GM23338 (cell line): ENCODE measurements at regions not wholly inside any gene's neighbourhood (a gene's known extent, or its start where the extent isn't known, plus 50 kb on each side); places are given as distances from the start of the nearest gene placed in this dataset.

Source experiments
- CREB1 ChIP-seq: fragments of 250-450 bp; sonication (Bioruptor Pico); IDR thresholded peaks from 2 replicates; pipeline ENCODE4 v1.5.0; 2020; ENCODE audit warnings: low read depth, mild to moderate bottlenecking, moderate library complexity
- CTCF ChIP-seq, 2 experiments: fragments of 200-600 bp in 1 of 2; sonication (generic) in 1 of 2; conservative IDR thresholded peaks; 2 replicates each; pipeline versions ENCODE4 v1.5.1 to v1.6.1; 2016 to 2017; ENCODE audit warnings: antibody characterized with exemption in 2 of 2, low read depth in 2 of 2, mild to moderate bottlenecking in 2 of 2, moderate library complexity in 1 of 2
- EZH2 ChIP-seq: fragments of 200-600 bp; sonication (generic); IDR thresholded peaks from one replicate; pipeline ENCODE4 v1.8.0; 2017; ENCODE audit warnings: antibody characterized with exemption, mild to moderate bottlenecking, low read depth; ENCODE audit not compliant: unreplicated experiment
- EZH2phosphoT487 ChIP-seq: fragments of 200-600 bp; sonication (generic); IDR thresholded peaks from one replicate; pipeline ENCODE4 v1.8.1; 2018; ENCODE audit warnings: antibody characterized with exemption; ENCODE audit not compliant: unreplicated experiment
- JUNB ChIP-seq: IDR thresholded peaks from one replicate; pipeline ENCODE4 v1.6.1; 2016; ENCODE audit warnings: antibody characterized with exemption; ENCODE audit not compliant: unreplicated experiment
- POLR2AphosphoS5 ChIP-seq: IDR thresholded peaks from 2 replicates; pipeline ENCODE4 v1.6.1; 2016; ENCODE audit warnings: antibody characterized with exemption, low read depth
- REST ChIP-seq: IDR thresholded peaks from one replicate; pipeline ENCODE4 v1.6.1; 2018; ENCODE audit warnings: antibody characterized with exemption; ENCODE audit not compliant: unreplicated experiment
- ZNF114 ChIP-seq: fragments of 250-450 bp; sonication (Bioruptor Pico); IDR thresholded peaks from 2 replicates; pipeline ENCODE4 v1.5.0; 2020; ENCODE audit warnings: mild to moderate bottlenecking, moderate library complexity

- TF ChIP-seq CTCF (conservative IDR thresholded peaks at IDR 0.05; ENCODE audit: low read depth in 2 of 2) = no peak
- no peak for TF ChIP-seq POLR2AphosphoS5
- TF ChIP-seq REST = no peak
- no peak for TF ChIP-seq ZNF114
- no peak for TF ChIP-seq EZH2phosphoT487
- no peak for TF ChIP-seq JUNB
- TF ChIP-seq CREB1 (CRISPR knock-in tag) = no peak
- no peak for TF ChIP-seq EZH2
Observed at GRCh38 chr1:232575763-232576040, 54.2 kb downstream of the SIPA1L2 start.
